Stomach (tissue), 4 donors: ENCODE measurements at regions not wholly inside any gene's neighbourhood (a gene's known extent, or its start where the extent isn't known, plus 50 kb on each side); places are given as distances from the start of the nearest gene placed in this dataset.

ENCODE experiments used
- EP300 ChIP-seq: sonication (generic); formaldehyde crosslinking; IDR thresholded peaks from one replicate; pipeline ENCODE4 v1.6.1; 2017; ENCODE audit warnings: antibody characterized with exemption
- POLR2A ChIP-seq, 4 donors: fragments of 450-650 bp; IDR thresholded peaks; one replicate each; pipeline ENCODE4 v1.6.1; 2016; ENCODE audit warnings: antibody characterized with exemption in 4 of 4, control low read depth in 2 of 4, mild to moderate bottlenecking in 1 of 4, moderate library complexity in 1 of 4
- POLR2AphosphoS5 ChIP-seq, 3 donors: sonication (generic); formaldehyde crosslinking; IDR thresholded peaks; one replicate each; pipeline ENCODE4 v1.6.1; 2016; ENCODE audit warnings: antibody characterized with exemption in 3 of 3
- TF ChIP-seq, protein P1 (sequence below), 7 experiments: fragments of 450-650 bp in 4 of 7; fragments of 200-600 bp in 3 of 7; sonication (generic) in 3 of 7; IDR thresholded peaks; one replicate each; pipeline ENCODE4 v1.5.1; 2016 to 2019; ENCODE audit warnings: antibody characterized with exemption in 7 of 7, control low read depth in 2 of 7, mild to moderate bottlenecking in 1 of 7

GRCh38 chr17:33390479-33391176 is 97.5 kb upstream of the ASIC2 start:
- TF ChIP-seq, protein P1, sequence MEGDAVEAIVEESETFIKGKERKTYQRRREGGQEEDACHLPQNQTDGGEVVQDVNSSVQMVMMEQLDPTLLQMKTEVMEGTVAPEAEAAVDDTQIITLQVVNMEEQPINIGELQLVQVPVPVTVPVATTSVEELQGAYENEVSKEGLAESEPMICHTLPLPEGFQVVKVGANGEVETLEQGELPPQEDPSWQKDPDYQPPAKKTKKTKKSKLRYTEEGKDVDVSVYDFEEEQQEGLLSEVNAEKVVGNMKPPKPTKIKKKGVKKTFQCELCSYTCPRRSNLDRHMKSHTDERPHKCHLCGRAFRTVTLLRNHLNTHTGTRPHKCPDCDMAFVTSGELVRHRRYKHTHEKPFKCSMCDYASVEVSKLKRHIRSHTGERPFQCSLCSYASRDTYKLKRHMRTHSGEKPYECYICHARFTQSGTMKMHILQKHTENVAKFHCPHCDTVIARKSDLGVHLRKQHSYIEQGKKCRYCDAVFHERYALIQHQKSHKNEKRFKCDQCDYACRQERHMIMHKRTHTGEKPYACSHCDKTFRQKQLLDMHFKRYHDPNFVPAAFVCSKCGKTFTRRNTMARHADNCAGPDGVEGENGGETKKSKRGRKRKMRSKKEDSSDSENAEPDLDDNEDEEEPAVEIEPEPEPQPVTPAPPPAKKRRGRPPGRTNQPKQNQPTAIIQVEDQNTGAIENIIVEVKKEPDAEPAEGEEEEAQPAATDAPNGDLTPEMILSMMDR (IDR thresholded peaks at IDR 0.05) = no peak
- no peak for TF ChIP-seq POLR2AphosphoS5 (IDR thresholded peaks at IDR 0.05)
- TF ChIP-seq POLR2A (IDR thresholded peaks at IDR 0.05) = no peak
- TF ChIP-seq EP300 = no peak
